ENCODE measurements at regions not wholly inside any gene's neighbourhood (a gene's known extent, or its start where the extent isn't known, plus 50 kb on each side); places are given as distances from the start of the nearest gene placed in this dataset.
A peak's percentile ranks its signal among the peaks of the same experiment; 100 is the strongest.

- FAIRE-seq, result peak; percentile 86
- peak; percentile 75 for DNase-seq (ENCODE audit: low spot score)
These were observed 64.2 kb downstream of the LLPH start for GRCh38 chr12:66066137-66066928.

GRCh38 chr12:66065641-66066136 lies 64.9 kb downstream of the LLPH start:
- FAIRE-seq (peak; percentile 4), DNase-seq (ENCODE audit: low spot score) (no peak)

- FAIRE-seq, result peak; percentile 72
- DNase-seq (ENCODE audit: low spot score), result no peak
These were observed 65.4 kb downstream of the LLPH start for GRCh38 chr12:66065150-66065549.

- FAIRE-seq, result no peak
- no peak for DNase-seq (ENCODE audit: low spot score)
These were observed 66.6 kb downstream of the LLPH start for GRCh38 chr12:66063916-66064315.

- DNase-seq (ENCODE audit: low spot score) (no peak), FAIRE-seq (no peak)
These were observed 68.3 kb downstream of the LLPH start for GRCh38 chr12:66062290-66062625.

GRCh38 chr12:66061557-66062289 lies 68.8 kb downstream of the LLPH start:
- DNase-seq (ENCODE audit: low spot score) (no peak), FAIRE-seq (no peak)

- no peak for DNase-seq (ENCODE audit: low spot score)
- FAIRE-seq, result no peak
These were observed 69.5 kb downstream of the LLPH start for GRCh38 chr12:66061076-66061475.

- DNase-seq (ENCODE audit: low spot score) (no peak), FAIRE-seq (no peak)
These were observed 70.2 kb downstream of the LLPH start for GRCh38 chr12:66060163-66060907.

- DNase-seq (ENCODE audit: low spot score) (no peak), FAIRE-seq (no peak)
These were observed 70.9 kb downstream of the LLPH start for GRCh38 chr12:66059666-66060065.

GRCh38 chr12:66058554-66058953 lies 72.0 kb downstream of the LLPH start:
- DNase-seq (ENCODE audit: low spot score), result no peak
- FAIRE-seq, result no peak

GRCh38 chr12:66055837-66056319 lies 74.7 kb downstream of the LLPH start:
- no peak for DNase-seq (ENCODE audit: low spot score)
- FAIRE-seq, result no peak

- no peak for DNase-seq (ENCODE audit: low spot score)
- FAIRE-seq, result no peak
These were observed 77.4 kb downstream of the LLPH start for GRCh38 chr12:66052988-66053615.

GRCh38 chr12:66051361-66051760 lies 79.2 kb downstream of the LLPH start:
- DNase-seq (ENCODE audit: low spot score), result no peak
- no peak for FAIRE-seq

- FAIRE-seq, result no peak
These were observed 79.9 kb downstream of the LLPH start for GRCh38 chr12:66050610-66051009.

GRCh38 chr12:66050283-66050576 lies 80.3 kb downstream of the LLPH start:
- FAIRE-seq, result no peak
- no peak for DNase-seq (ENCODE audit: low spot score)

More at GRCh38 chr12:66050610-66051009, 79.9 kb downstream of the LLPH start:
- no peak for DNase-seq (ENCODE audit: low spot score)

- no peak for FAIRE-seq
- no peak for DNase-seq (ENCODE audit: low spot score)
These were observed 80.8 kb downstream of the LLPH start for GRCh38 chr12:66049538-66050282.

GRCh38 chr12:66048835-66049537 lies 81.6 kb downstream of the LLPH start:
- DNase-seq (ENCODE audit: low spot score), result no peak
- FAIRE-seq, result no peak

GRCh38 chr12:66048218-66048834 lies 82.2 kb downstream of the LLPH start:
- FAIRE-seq, result no peak

GRCh38 chr12:66047411-66048021 lies 83.0 kb downstream of the LLPH start:
- DNase-seq (ENCODE audit: low spot score) (no peak), FAIRE-seq (no peak)

More at GRCh38 chr12:66048218-66048834, 82.2 kb downstream of the LLPH start:
- no peak for DNase-seq (ENCODE audit: low spot score)
